ENCODE measurements at regions not wholly inside any gene's neighbourhood (a gene's known extent, or its start where the extent isn't known, plus 50 kb on each side); places are given as distances from the start of the nearest gene placed in this dataset.

- no peaks in the 10 kb centered on the region for H4K20me1 ChIP-seq (replicated peaks; ENCODE audit: control insufficient read depth, extremely low read depth, insufficient read depth, low read length)
- CTCF ChIA-PET, result no interaction called here
- dilution Hi-C loops (cut with MboI; ENCODE audit: extremely low pct_ligation_motif_present, low sequenced_read_pairs) (no loop called here), intact Hi-C loops (cut with micrococcal nuclease) (no loop called here)
- no peak overlapping the region for H2AFZ ChIP-seq (ENCODE audit: low read depth, low read length)
- DNase-seq (ENCODE audit: low read depth, low spot score) (no peak), FAIRE-seq (no peak)
- H3K9me1 ChIP-seq (replicated peaks; ENCODE audit: control insufficient read depth, extremely low read depth, insufficient read depth, low read length), result no peaks in the 10 kb centered on the region
- POLR2A ChIA-PET, result no interaction called here
- H3K4me3 ChIP-seq (replicated peaks in 1 of 3; ENCODE audit: insufficient read depth in 1 of 3, low read depth in 1 of 3, low read length in 3 of 3), result no peak overlapping the region
- no peaks in the 10 kb centered on the region for H3K79me2 ChIP-seq (ENCODE audit: control insufficient read depth, insufficient read depth, low read length)
- no peaks in the 10 kb centered on the region for H3K4me1 ChIP-seq (ENCODE audit: control insufficient read depth, extremely low read depth, insufficient read depth, low read length)
- no peaks in the 10 kb centered on the region for H3K27me3 ChIP-seq (ENCODE audit: control insufficient read depth in 2 of 2, insufficient read depth in 2 of 2, low read length in 2 of 2)
- peaks cover 2% of the 10 kb centered on the region for H3K9me3 ChIP-seq (replicated peaks; ENCODE audit: control insufficient read depth, insufficient read depth, low read length)
- H3K36me3 ChIP-seq (ENCODE audit: control insufficient read depth in 2 of 2, extremely low read depth in 1 of 2, insufficient read depth in 2 of 2, low read length in 2 of 2), result no peaks in the 10 kb centered on the region
- no TSS peak for BruUV-seq (replicated peaks)
- H3K9ac ChIP-seq (replicated peaks; ENCODE audit: extremely low read depth, insufficient read depth, low read length), result no peak overlapping the region
- no peak for TF ChIP-seq POLR2AphosphoS5 (IDR thresholded peaks at IDR 0.05; ENCODE audit: insufficient read depth, low read depth, low read length)
- no peak for TF ChIP-seq CTCF (IDR thresholded peaks at IDR 0.05; ENCODE audit: extremely low read depth in 1 of 2, insufficient read depth in 1 of 2, low read depth in 1 of 2, low read length in 2 of 2)
- no peak for TF ChIP-seq POLR2A (IDR thresholded peaks at IDR 0.05; ENCODE audit: low read depth, low read length)
- TF ChIP-seq MAX (IDR thresholded peaks at IDR 0.05; ENCODE audit: insufficient read depth, insufficient read length), result no peak
- TF ChIP-seq FOS (IDR thresholded peaks at IDR 0.05; ENCODE audit: borderline replicate concordance, insufficient read depth, low read length), result no peak
- TF ChIP-seq GATA2 (IDR thresholded peaks at IDR 0.05; ENCODE audit: insufficient read depth, insufficient read length, low read depth, low read length), result no peak
- TF ChIP-seq MYC (IDR thresholded peaks at IDR 0.05; ENCODE audit: low read depth, low read length), result no peak
- no peak for TF ChIP-seq EZH2 (IDR thresholded peaks at IDR 0.05; ENCODE audit: borderline replicate concordance, low read depth, low read length, severe bottlenecking)
- TF ChIP-seq JUN (IDR thresholded peaks at IDR 0.05; ENCODE audit: borderline replicate concordance, insufficient read depth, insufficient read length, low read depth), result no peak
- no peak overlapping the region for H3K4me2 ChIP-seq (ENCODE audit: insufficient read depth, low read length)
- H3K27ac ChIP-seq (ENCODE audit: insufficient read depth, low read depth, low read length), result no peak overlapping the region
These were observed 236.3 kb downstream of the OTOR start for GRCh38 chr20:16984481-16984880.
